Karpas-422 (cell line): ENCODE measurements at regions not wholly inside any gene's neighbourhood (a gene's known extent, or its start where the extent isn't known, plus 50 kb on each side); places are given as distances from the start of the nearest gene placed in this dataset.

Experiments used
- DNase-seq: peaks from one replicate; pipeline ENCODE4 v3.0.0-alpha.2; 2015
- H2AFZ ChIP-seq: fragments of 200-600 bp; sonication (generic); 2 replicates; pipeline ENCODE4 v1.6.1; 2014; ENCODE audit warnings: antibody characterized with exemption, low read length, mixed read lengths
- H3K27ac ChIP-seq: fragments of 200-600 bp; sonication (generic); 2 replicates; pipeline ENCODE4 v1.5.1; 2014; ENCODE audit warnings: mild to moderate bottlenecking, low read length, moderate library complexity
- H3K27me3 ChIP-seq: fragments of 200-600 bp; sonication (generic); 2 replicates; pipeline ENCODE4 v1.6.1; 2014; ENCODE audit warnings: low read length, mixed read lengths
- H3K36me3 ChIP-seq: fragments of 200-600 bp; sonication (generic); 2 replicates; pipeline ENCODE4 v1.6.1; 2014; ENCODE audit warnings: low read length, mixed read lengths; ENCODE audit not compliant: insufficient read depth
- H3K4me1 ChIP-seq: fragments of 200-600 bp; sonication (generic); 2 replicates; pipeline ENCODE4 v1.6.1; 2014; ENCODE audit warnings: mild to moderate bottlenecking, low read length, mixed read lengths
- H3K4me2 ChIP-seq: fragments of 200-600 bp; sonication (generic); 2 replicates; pipeline ENCODE4 v1.6.1; 2014; ENCODE audit warnings: low read length, low read depth, mild to moderate bottlenecking; ENCODE audit not compliant: poor library complexity, severe bottlenecking
- H3K4me3 ChIP-seq: fragments of 200-600 bp; sonication (generic); 2 replicates; pipeline ENCODE4 v1.5.1; 2014; ENCODE audit warnings: mild to moderate bottlenecking, antibody characterized with exemption, low read length, mixed read lengths
- H3K79me2 ChIP-seq: fragments of 200-600 bp; sonication (generic); 2 replicates; pipeline ENCODE4 v1.6.1; 2014; ENCODE audit warnings: mild to moderate bottlenecking, low read length, mixed read lengths
- H3K9ac ChIP-seq: fragments of 200-600 bp; sonication (generic); 2 replicates; pipeline ENCODE4 v1.6.0; 2014; ENCODE audit warnings: low read length
- H3K9me2 ChIP-seq: fragments of 200-600 bp; sonication (generic), shearing (Covaris generic); replicated peaks from 2 replicates; pipeline ENCODE4 v1.6.0; 2014; ENCODE audit warnings: mild to moderate bottlenecking, low read length, moderate library complexity; ENCODE audit not compliant: insufficient read depth
- H3K9me3 ChIP-seq: fragments of 300-700, 200-600 bp; sonication (generic); 2 replicates; pipeline ENCODE4 v1.6.1; 2014; ENCODE audit warnings: low read length, mixed read lengths
- H4K20me1 ChIP-seq: fragments of 200-600 bp; sonication (generic); 2 replicates; pipeline ENCODE4 v1.6.1; 2014; ENCODE audit warnings: mild to moderate bottlenecking, antibody characterized with exemption, low read length, low read depth; ENCODE audit not compliant: insufficient read depth

GRCh38 chr7:17697128-17697881 lies 243.0 kb downstream of the SNX13 start:
- Histone ChIP-seq H3K9me3 (peaks cover 11% of the 10 kb centered on the region), H3K4me2 (no peak overlapping the region), H3K79me2 (no peaks in the 10 kb centered on the region), H2AFZ (no peak overlapping the region), H3K36me3 (no peaks in the 10 kb centered on the region), H3K9ac (no peak overlapping the region), H3K4me3 (no peak overlapping the region), H3K4me1 (no peaks in the 10 kb centered on the region), H4K20me1 (no peaks in the 10 kb centered on the region), H3K9me2 (no peaks in the 10 kb centered on the region), H3K27ac (no peak overlapping the region), H3K27me3 (no peaks in the 10 kb centered on the region)
- DNase-seq = no peak

GRCh38 chr7:17699696-17700095 lies 240.6 kb downstream of the SNX13 start:
- Histone ChIP-seq H3K9me3 (peaks cover 11% of the 10 kb centered on the region), H4K20me1 (no peaks in the 10 kb centered on the region), H3K4me1 (no peaks in the 10 kb centered on the region), H3K4me3 (no peak overlapping the region), H2AFZ (no peak overlapping the region), H3K27ac (no peak overlapping the region), H3K9me2 (no peaks in the 10 kb centered on the region), H3K27me3 (no peaks in the 10 kb centered on the region), H3K9ac (no peak overlapping the region), H3K4me2 (no peak overlapping the region), H3K79me2 (no peaks in the 10 kb centered on the region), H3K36me3 (no peaks in the 10 kb centered on the region)
- DNase-seq = no peak

GRCh38 chr7:17700138-17700537 lies 240.2 kb downstream of the SNX13 start:
- no peak for DNase-seq
- peaks cover 11% of the 10 kb centered on the region for H3K9me3 ChIP-seq
- no peaks in the 10 kb centered on the region for H3K4me1 ChIP-seq
- no peaks in the 10 kb centered on the region for H3K27me3 ChIP-seq
- no peaks in the 10 kb centered on the region for H4K20me1 ChIP-seq
- no peak overlapping the region for H3K27ac ChIP-seq
- no peak overlapping the region for H3K9ac ChIP-seq
- no peaks in the 10 kb centered on the region for H3K79me2 ChIP-seq
- H3K4me2 ChIP-seq = no peak overlapping the region
- no peak overlapping the region for H2AFZ ChIP-seq
- no peak overlapping the region for H3K4me3 ChIP-seq
- no peaks in the 10 kb centered on the region for H3K36me3 ChIP-seq
- no peaks in the 10 kb centered on the region for H3K9me2 ChIP-seq

GRCh38 chr7:17706275-17706674 lies 234.0 kb downstream of the SNX13 start:
- no peak overlapping the region for H3K4me3 ChIP-seq
- no peaks in the 10 kb centered on the region for H3K4me1 ChIP-seq
- H3K36me3 ChIP-seq = no peaks in the 10 kb centered on the region
- no peaks in the 10 kb centered on the region for H3K9me3 ChIP-seq
- no peak for DNase-seq
- H4K20me1 ChIP-seq = no peaks in the 10 kb centered on the region
- H3K9ac ChIP-seq = no peak overlapping the region
- H3K27ac ChIP-seq = no peak overlapping the region
- no peak overlapping the region for H2AFZ ChIP-seq
- H3K9me2 ChIP-seq = no peaks in the 10 kb centered on the region
- H3K4me2 ChIP-seq = no peak overlapping the region
- no peaks in the 10 kb centered on the region for H3K27me3 ChIP-seq
- no peaks in the 10 kb centered on the region for H3K79me2 ChIP-seq

- Histone ChIP-seq H3K4me2 (no peak overlapping the region), H3K9me3 (no peaks in the 10 kb centered on the region), H3K9me2 (no peaks in the 10 kb centered on the region), H3K4me3 (no peak overlapping the region), H4K20me1 (no peaks in the 10 kb centered on the region), H3K27ac (no peak overlapping the region), H3K9ac (no peak overlapping the region), H3K79me2 (no peaks in the 10 kb centered on the region), H3K36me3 (no peaks in the 10 kb centered on the region), H3K4me1 (no peaks in the 10 kb centered on the region), H2AFZ (no peak overlapping the region), H3K27me3 (no peaks in the 10 kb centered on the region)
- peak; percentile 87 for DNase-seq
Measured at GRCh38 chr7:17706734-17707133, 233.6 kb downstream of the SNX13 start.

- no peak for DNase-seq
- Histone ChIP-seq H2AFZ (no peak overlapping the region), H4K20me1 (no peaks in the 10 kb centered on the region)
Measured at GRCh38 chr7:17709127-17709526, 231.2 kb downstream of the SNX13 start.

GRCh38 chr7:17709599-17709998 lies 230.7 kb downstream of the SNX13 start:
- no peaks in the 10 kb centered on the region for H3K27me3 ChIP-seq
- no peaks in the 10 kb centered on the region for H3K9me3 ChIP-seq
- H3K36me3 ChIP-seq = no peaks in the 10 kb centered on the region
- no peaks in the 10 kb centered on the region for H3K9me2 ChIP-seq
- H3K9ac ChIP-seq = no peak overlapping the region
- H2AFZ ChIP-seq = no peak overlapping the region
- H3K4me2 ChIP-seq = no peak overlapping the region
- H4K20me1 ChIP-seq = no peaks in the 10 kb centered on the region
- H3K4me3 ChIP-seq = no peak overlapping the region
- H3K79me2 ChIP-seq = no peaks in the 10 kb centered on the region
- no peaks in the 10 kb centered on the region for H3K4me1 ChIP-seq
- no peak for DNase-seq
- no peak overlapping the region for H3K27ac ChIP-seq

More at GRCh38 chr7:17709127-17709526, 231.2 kb downstream of the SNX13 start:
- no peaks in the 10 kb centered on the region for H3K9me2 ChIP-seq
- no peak overlapping the region for H3K9ac ChIP-seq
- no peaks in the 10 kb centered on the region for H3K79me2 ChIP-seq
- H3K27ac ChIP-seq = no peak overlapping the region
- no peaks in the 10 kb centered on the region for H3K4me1 ChIP-seq
- no peaks in the 10 kb centered on the region for H3K9me3 ChIP-seq
- no peak overlapping the region for H3K4me2 ChIP-seq
- no peaks in the 10 kb centered on the region for H3K36me3 ChIP-seq
- H3K4me3 ChIP-seq = no peak overlapping the region
- H3K27me3 ChIP-seq = no peaks in the 10 kb centered on the region

- H4K20me1 ChIP-seq = no peaks in the 10 kb centered on the region
- H3K9me2 ChIP-seq = no peaks in the 10 kb centered on the region
- no peak overlapping the region for H2AFZ ChIP-seq
- no peak overlapping the region for H3K4me3 ChIP-seq
- no peak overlapping the region for H3K4me2 ChIP-seq
- H3K9me3 ChIP-seq = no peaks in the 10 kb centered on the region
- no peaks in the 10 kb centered on the region for H3K4me1 ChIP-seq
- no peak overlapping the region for H3K9ac ChIP-seq
- H3K36me3 ChIP-seq = no peaks in the 10 kb centered on the region
- no peaks in the 10 kb centered on the region for H3K79me2 ChIP-seq
- H3K27ac ChIP-seq = no peak overlapping the region
- no peaks in the 10 kb centered on the region for H3K27me3 ChIP-seq
- no peak for DNase-seq
Measured at GRCh38 chr7:17710312-17710711, 230.0 kb downstream of the SNX13 start.
